ENCODE measurements at regions not wholly inside any gene's neighbourhood (a gene's known extent, or its start where the extent isn't known, plus 50 kb on each side); places are given as distances from the start of the nearest gene placed in this dataset.

GRCh38 chr10:28250358-28250757, 52.5 kb downstream of the MPP7 start:
- no peak for TF ChIP-seq CTCF (IDR thresholded peaks at IDR 0.05; ENCODE audit: low read length)
- no peak for TF ChIP-seq EZH2 (optimal IDR thresholded peaks at IDR 0.05; ENCODE audit: low read depth, low read length)

All from MM.1S (cell line).